Spleen (tissue), 11 donors: ENCODE measurements at regions not wholly inside any gene's neighbourhood (a gene's known extent, or its start where the extent isn't known, plus 50 kb on each side); places are given as distances from the start of the nearest gene placed in this dataset.

Experiments
- DNase-seq: peaks from one replicate; pipeline ENCODE4 v3.0.0-alpha.2; 2020
- H3K27ac ChIP-seq, 8 donors: fragments of 200-600 bp; sonication (generic) in 7 of 8; 1 replicate in 4 of 8; 2 replicates in 4 of 8; pipeline versions ENCODE4 v1.5.0 to v1.8.0; 2016 to 2021; ENCODE audit warnings: inconsistent platforms in 4 of 8, mild to moderate bottlenecking in 4 of 8, moderate library complexity in 1 of 8
- H3K27me3 ChIP-seq, 7 donors: fragments of 200-600 bp; sonication (generic) in 6 of 7; replicated peaks in 1 of 7; 1 replicate in 4 of 7; 2 replicates in 3 of 7; pipeline versions ENCODE4 v1.5.0 to v1.8.0; 2016 to 2021; ENCODE audit warnings: inconsistent platforms in 3 of 7, mild to moderate bottlenecking in 1 of 7
- H3K36me3 ChIP-seq, 6 donors: fragments of 200-600 bp; sonication (generic) in 5 of 6; 1 replicate in 4 of 6; 2 replicates in 2 of 6; pipeline versions ENCODE4 v1.5.0 to v1.8.0; 2016 to 2021; ENCODE audit warnings: inconsistent platforms in 2 of 6
- H3K4me1 ChIP-seq, 6 donors: fragments of 200-600 bp; sonication (generic) in 5 of 6; 1 replicate in 3 of 6; 2 replicates in 3 of 6; pipeline versions ENCODE4 v1.5.0 to v1.8.0; 2016 to 2021; ENCODE audit warnings: inconsistent platforms in 3 of 6
- H3K4me3 ChIP-seq, 8 donors: fragments of 200-600 bp; sonication (generic) in 7 of 8; 1 replicate in 4 of 8; 2 replicates in 4 of 8; pipeline versions ENCODE4 v1.5.0 to v1.8.0; 2016 to 2021; ENCODE audit warnings: inconsistent platforms in 4 of 8, mild to moderate bottlenecking in 4 of 8, moderate library complexity in 2 of 8
- H3K9me3 ChIP-seq, 8 donors: fragments of 200-600 bp; sonication (generic) in 7 of 8; 1 replicate in 4 of 8; 2 replicates in 4 of 8; pipeline versions ENCODE4 v1.5.0 to v1.8.0; 2016 to 2021; ENCODE audit warnings: inconsistent platforms in 4 of 8
- CTCF ChIP-seq, 11 experiments: fragments of 200-600 bp in 7 of 11; fragments of 450-650 bp in 4 of 11; sonication (generic) in 4 of 11; IDR thresholded peaks in 8 of 11; conservative IDR thresholded peaks in 3 of 11; 1 replicate in 7 of 11; 2 replicates in 4 of 11; pipeline versions ENCODE4 v1.4.0 to v1.8.0; 2016 to 2021; ENCODE audit warnings: antibody characterized with exemption in 11 of 11, inconsistent platforms in 4 of 11, mild to moderate bottlenecking in 1 of 11
- POLR2A ChIP-seq, 3 donors: fragments of 450-650 bp; IDR thresholded peaks; one replicate each; pipeline ENCODE4 v1.5.1; 2017; ENCODE audit warnings: antibody characterized with exemption in 3 of 3, mild to moderate bottlenecking in 1 of 3
- POLR2AphosphoS5 ChIP-seq, 3 donors: sonication (generic); formaldehyde crosslinking; IDR thresholded peaks; one replicate each; pipeline ENCODE4 v1.5.1; 2017; ENCODE audit warnings: antibody characterized with exemption in 3 of 3
- WGBS, 5 donors: extraction: QIAGEN DNeasy Blood & Tissue Kit in 3 of 5; methylation state at CpG; one replicate each; pipeline versions ENCODE4 v1.1.5 to v1.1.7; 2013 to 2018; 5-methylcytosine and 5-hydroxymethylcytosine counted together
- intact Hi-C: fragments of 100-400 bp; cut with DNase I; formaldehyde crosslinking; loops from one replicate; pipeline ENCODE4 v1.15.0; 2023; ENCODE audit warnings: low total_unique reads
- donor health status: healthy with polysubstance abuse.
- donor health status: DM: no; HTN: no; CAD: no; lungs with moderate emphysema.
- donor health status: DM: no; HTN: no; CAD: no.
- donor health status: Bipolar disorder and iron deficiency.
- donor health status: healthy.
- donor health status: DM: no; HTN: no; CAD: no.
- donor health status: DM: yes; HTN: yes; CAD: no.

GRCh38 chr2:8527031-8527430, 154.8 kb upstream of the ID2 start:
- H3K27ac ChIP-seq: peak overlapping the region in 2 of 8 donors; percentile 60 to 64
- no peak for TF ChIP-seq POLR2A (IDR thresholded peaks at IDR 0.05)
- TF ChIP-seq POLR2AphosphoS5 (IDR thresholded peaks at IDR 0.05): no peak
- no peak for TF ChIP-seq CTCF (IDR thresholded peaks at IDR 0.05 in 8 of 11, conservative IDR thresholded peaks at IDR 0.05 in 3 of 11)
- no peaks in the 10 kb centered on the region for H3K36me3 ChIP-seq
- no peak for DNase-seq
- peaks cover 16 to 53% (median 36%) of the 10 kb centered on the region in 6 donors for H3K4me1 ChIP-seq
- H3K9me3 ChIP-seq: peaks cover 0 to 16% (median 14%) of the 10 kb centered on the region in 8 donors
- intact Hi-C loops: no loop called here
- H3K27me3 ChIP-seq: no peaks in the 10 kb centered on the region
- H3K4me3 ChIP-seq: no peak overlapping the region
- WGBS, 5 donors: 68 to 84% (median 78%) methylated on average over 4 of the region's 4 CpGs

- Histone ChIP-seq H3K9me3 (peaks cover 0 to 22% (median 18%) of the 10 kb centered on the region in 8 donors), H3K4me1 (peaks cover 16 to 47% (median 30%) of the 10 kb centered on the region in 6 donors), H3K27me3 (no peaks in the 10 kb centered on the region), H3K27ac (no peak overlapping the region), H3K36me3 (no peaks in the 10 kb centered on the region), H3K4me3 (no peak overlapping the region)
- TF ChIP-seq CTCF (IDR thresholded peaks at IDR 0.05 in 8 of 11, conservative IDR thresholded peaks at IDR 0.05 in 3 of 11): no peak
- TF ChIP-seq POLR2AphosphoS5 (IDR thresholded peaks at IDR 0.05): no peak
- TF ChIP-seq POLR2A (IDR thresholded peaks at IDR 0.05): no peak
- DNase-seq: no peak
- intact Hi-C loops: no loop called here
- 60 to 74% (median 70%) methylated on average over 4 of the region's 4 CpGs for WGBS, 5 donors
Observed at GRCh38 chr2:8527676-8528075, 154.2 kb upstream of the ID2 start.

GRCh38 chr2:8528863-8529262, 153.0 kb upstream of the ID2 start:
- Histone ChIP-seq H3K27me3 (peaks cover 0 to under 1% (median 0%) of the 10 kb centered on the region in 7 donors), H3K27ac (no peak overlapping the region), H3K4me3 (no peak overlapping the region), H3K4me1 (peaks cover 16 to 38% (median 24%) of the 10 kb centered on the region in 6 donors), H3K9me3 (peaks cover 0 to 25% (median 18%) of the 10 kb centered on the region in 8 donors), H3K36me3 (no peaks in the 10 kb centered on the region)
- intact Hi-C loops: no loop called here
- DNase-seq: no peak
- TF ChIP-seq CTCF (IDR thresholded peaks at IDR 0.05 in 8 of 11, conservative IDR thresholded peaks at IDR 0.05 in 3 of 11) (no peak), POLR2AphosphoS5 (IDR thresholded peaks at IDR 0.05) (no peak), POLR2A (IDR thresholded peaks at IDR 0.05) (no peak)
- WGBS, 5 donors: 92 to 98% (median 95%) methylated on average over 3 of the region's 3 CpGs

DNA sequence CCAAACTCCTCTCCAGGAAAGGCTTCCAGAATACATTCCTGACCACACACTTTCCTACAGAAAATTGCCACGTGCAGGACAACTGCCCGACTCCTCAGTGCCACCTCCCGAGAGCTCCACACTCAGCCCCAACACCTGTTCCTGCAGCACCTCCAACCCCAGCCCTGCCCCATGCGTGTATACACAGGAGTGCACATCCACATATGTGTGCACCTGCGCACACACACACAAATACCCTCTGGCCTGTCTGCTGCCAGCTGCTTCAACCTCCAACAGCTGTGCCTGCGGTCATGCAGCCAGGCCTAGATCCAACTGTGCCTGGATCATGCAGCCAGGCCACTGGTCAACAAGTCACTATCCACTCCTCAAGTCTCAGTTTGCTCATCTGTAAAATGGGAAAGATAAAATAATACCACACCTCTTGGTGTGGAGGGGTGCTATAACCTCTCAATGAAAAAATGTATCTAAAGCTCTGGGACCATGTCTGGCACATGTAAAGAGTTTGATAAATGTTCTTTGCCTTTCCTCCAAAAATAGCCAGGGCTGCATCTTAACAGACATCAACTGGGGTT, 152.1 kb upstream of the ID2 start:
- Histone ChIP-seq H3K36me3 (no peaks in the 10 kb centered on the region), H3K27ac (no peak overlapping the region), H3K9me3 (peaks cover 0 to 25% (median 18%) of the 10 kb centered on the region in 8 donors), H3K4me3 (no peak overlapping the region), H3K4me1 (peaks cover 20 to 43% (median 32%) of the 10 kb centered on the region in 6 donors), H3K27me3 (peaks cover 0 to 9% (median 0%) of the 10 kb centered on the region in 7 donors)
- intact Hi-C loops: no loop called here
- no peak for DNase-seq
- TF ChIP-seq POLR2A (IDR thresholded peaks at IDR 0.05) (no peak), CTCF (IDR thresholded peaks at IDR 0.05 in 8 of 11, conservative IDR thresholded peaks at IDR 0.05 in 3 of 11) (no peak), POLR2AphosphoS5 (IDR thresholded peaks at IDR 0.05) (no peak)
- WGBS, 5 donors: 92 to 99% (median 94%) methylated on average over 6 of the region's 6 CpGs
